GM21529 (cell line): ENCODE measurements at regions not wholly inside any gene's neighbourhood (a gene's known extent, or its start where the extent isn't known, plus 50 kb on each side); places are given as distances from the start of the nearest gene placed in this dataset.
"Not testable (repeated sequence)": the region's sequence is repeated elsewhere in the genome, so short reads cannot be mapped to it uniquely, and the experiment has no call there.

Source experiments
- ATAC-seq: cut with Tn5 transposase; IDR thresholded peaks from one replicate; pipeline ENCODE4 v1.9.1; 2021; ENCODE audit not compliant: unreplicated experiment

DNA sequence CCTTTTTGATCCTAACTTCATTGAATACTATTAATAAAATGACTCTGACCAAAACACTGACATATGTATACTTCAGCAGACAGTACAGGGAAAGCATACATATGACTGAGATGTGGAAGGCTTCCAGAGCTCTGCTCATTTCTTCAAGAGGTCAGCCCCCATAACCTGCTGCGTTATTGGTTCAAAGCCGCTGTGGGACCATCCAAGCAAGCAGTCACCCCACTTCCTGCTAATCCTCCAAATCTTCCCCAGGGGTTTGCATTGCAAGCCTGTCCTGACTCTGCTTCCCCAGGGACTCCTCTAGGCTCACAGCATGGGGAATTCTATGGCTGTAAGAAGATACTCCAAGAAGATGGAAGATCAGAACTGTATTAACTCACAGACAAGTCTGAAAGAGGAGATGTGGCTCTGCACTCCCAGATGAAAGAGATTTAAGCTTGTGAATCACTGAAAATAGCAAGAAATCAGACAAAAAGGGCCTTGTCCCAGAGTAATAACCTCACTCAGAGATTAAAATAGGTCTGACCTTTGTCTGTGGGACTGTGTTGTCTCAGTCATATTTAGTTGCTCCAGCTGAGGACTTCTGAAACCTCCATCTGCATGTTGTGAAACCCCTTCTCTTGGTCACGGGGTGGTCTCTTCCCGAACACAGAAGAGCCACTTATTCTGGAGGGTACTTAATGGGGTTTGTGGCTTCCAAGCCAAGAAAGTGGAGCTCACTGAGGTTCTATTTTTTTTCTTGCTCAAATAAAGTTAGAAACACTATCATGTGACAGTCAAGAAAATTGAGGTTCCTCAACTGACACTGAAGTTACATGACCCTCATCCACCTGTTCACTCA, 101.5 kb upstream of the MARCKS start:
- ATAC-seq, result peak; percentile 85

GRCh38 chr6:113756290-113756665, 100.9 kb upstream of the MARCKS start:
- ATAC-seq, result no peak

GRCh38 chr6:113758214-113758613, 98.9 kb upstream of the MARCKS start:
- ATAC-seq, result no peak

DNA sequence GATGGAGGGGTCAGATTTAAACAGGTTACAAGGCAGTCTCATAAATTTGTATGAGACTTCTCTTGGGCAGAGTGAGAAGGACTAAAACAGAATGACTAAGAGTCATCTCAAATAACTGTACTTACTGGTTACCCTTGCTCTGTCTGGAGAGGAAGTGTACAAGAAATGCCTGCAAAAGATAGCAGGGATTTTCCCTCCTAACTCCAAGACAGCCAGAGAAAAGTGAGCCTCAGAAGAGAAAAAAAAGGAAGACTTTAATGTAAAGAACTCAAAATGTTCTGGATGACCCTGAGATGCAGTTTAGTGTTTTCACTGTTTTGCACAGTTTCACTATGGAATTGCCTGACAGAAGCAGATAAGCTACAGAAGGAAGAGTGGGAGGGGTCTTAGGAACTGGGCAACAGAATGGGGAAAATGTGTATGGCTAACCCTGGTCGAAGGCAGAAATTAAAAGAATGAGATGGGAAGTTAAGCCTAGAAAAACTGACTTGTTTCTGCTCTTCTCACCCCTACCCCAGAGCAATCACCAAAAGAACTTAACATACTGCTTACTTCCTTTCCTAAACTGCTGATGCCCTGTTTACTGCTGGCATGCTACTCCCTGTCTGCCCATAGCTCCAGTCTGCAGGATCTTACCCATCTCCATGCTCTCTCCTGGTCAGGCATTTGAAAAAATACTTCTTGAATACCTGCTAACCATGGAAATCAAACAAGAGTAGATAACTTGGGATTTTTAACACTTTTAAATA, 98.1 kb upstream of the MARCKS start:
- peak; percentile 30 for ATAC-seq

DNA sequence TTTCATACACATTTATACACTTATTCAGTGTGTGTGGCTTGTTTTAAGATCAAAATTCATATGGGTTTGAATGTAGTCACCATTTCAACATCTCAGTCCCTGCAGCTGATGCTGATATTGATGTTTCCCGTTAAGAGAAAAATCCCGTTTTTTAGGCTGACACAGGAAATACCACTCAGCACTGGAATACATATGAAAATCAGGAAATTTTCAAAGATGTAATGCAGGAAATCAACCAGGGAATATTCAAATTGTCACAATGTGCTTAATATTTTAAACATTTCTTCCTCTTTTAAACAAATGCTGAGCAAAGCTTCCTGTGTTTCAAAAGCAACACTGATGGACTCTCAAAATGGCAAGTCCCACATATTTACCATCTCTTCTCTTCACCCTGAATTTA, 94.5 kb upstream of the MARCKS start:
- ATAC-seq, result no peak

DNA sequence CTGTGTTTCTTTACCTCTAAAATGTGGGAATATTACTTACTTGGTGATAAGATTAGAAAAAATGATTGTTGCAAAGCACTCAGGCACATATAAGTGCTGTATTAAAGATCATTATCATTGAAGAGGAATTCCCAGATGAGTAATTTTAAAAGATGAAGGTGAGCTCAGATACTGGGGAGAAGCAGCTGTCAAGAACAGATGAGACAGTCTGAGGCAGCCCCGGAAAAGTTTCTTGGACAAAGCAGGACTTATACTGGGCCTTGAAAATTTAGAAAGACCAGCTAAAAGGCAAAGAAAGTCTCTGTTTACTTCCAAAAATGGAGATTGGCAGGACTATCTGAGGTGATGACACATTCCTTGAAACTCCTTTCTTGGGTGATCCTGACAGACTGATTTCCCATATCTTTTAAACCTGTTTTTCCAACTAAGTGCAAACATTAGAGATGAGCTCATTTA, 93.8 kb upstream of the MARCKS start:
- ATAC-seq, result no peak

- ATAC-seq, result peak; percentile 65
Measured at GRCh38 chr6:113763876-113764275, 93.3 kb upstream of the MARCKS start.

GRCh38 chr6:113765909-113766308, 91.2 kb upstream of the MARCKS start:
- no peak for ATAC-seq

DNA sequence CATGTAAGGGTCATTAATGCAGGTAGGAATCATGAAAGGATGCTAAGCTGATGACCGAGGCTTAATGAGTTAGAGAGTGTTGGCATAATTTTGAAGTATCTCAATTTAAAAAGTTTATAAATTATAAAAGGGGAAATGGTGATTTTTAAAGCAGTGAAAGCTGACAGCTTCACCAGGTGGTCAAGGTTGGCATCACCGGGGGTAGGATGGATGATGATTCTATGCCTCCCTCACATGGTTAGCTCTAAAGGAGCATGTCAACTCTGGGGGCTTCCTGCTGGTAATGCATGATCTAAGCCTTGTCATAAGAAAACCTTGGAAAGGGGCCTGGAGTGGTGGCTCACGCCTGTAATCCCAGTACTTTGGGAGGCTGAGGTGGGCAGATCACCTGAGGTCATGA, 89.2 kb upstream of the MARCKS start:
- ATAC-seq, result no peak

- no peak for ATAC-seq
Measured at GRCh38 chr6:113772961-113773360, 84.2 kb upstream of the MARCKS start.

- no peak for ATAC-seq
Measured at GRCh38 chr6:113774127-113774825, 82.9 kb upstream of the MARCKS start.

DNA sequence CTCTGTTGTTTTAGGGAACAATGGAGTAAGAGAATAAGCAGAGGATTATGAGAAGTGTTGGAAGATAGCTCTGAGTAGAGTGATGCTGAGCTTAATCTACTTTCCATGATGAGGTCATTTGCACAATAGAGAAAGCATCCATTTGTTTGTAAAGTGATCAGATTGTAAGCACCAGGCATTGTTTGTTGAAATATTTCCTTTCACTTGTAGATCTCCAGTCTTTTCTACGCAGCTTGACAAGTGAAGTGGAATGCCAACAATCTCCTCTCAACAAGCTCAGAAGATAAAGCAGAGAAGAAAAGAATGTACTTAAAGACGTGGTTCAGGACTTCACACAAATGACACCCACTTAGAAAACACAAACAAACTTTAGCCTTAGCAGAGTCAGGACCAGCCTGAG, 80.1 kb upstream of the MARCKS start:
- no peak for ATAC-seq

DNA sequence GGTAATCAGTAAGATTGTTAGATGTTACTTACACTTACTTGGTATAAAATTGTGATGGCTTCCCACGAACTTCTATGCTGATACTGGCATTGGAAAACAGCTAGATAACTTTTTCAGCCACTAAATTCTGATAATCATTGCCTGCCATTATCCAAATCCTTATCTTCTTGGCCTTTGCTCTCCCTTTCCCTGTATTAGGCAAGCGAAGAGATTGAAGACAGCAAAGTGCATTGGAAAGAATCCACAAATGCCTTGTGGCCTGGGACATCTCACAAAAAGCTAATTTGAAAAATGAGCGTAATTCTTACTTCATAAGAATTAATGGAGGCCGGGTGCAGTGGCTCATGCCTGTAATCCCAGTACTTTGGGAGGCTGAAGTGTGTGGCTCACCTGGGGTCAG, 79.5 kb upstream of the MARCKS start:
- no peak for ATAC-seq

GRCh38 chr6:113779656-113780055, 77.5 kb upstream of the MARCKS start:
- no peak for ATAC-seq

GRCh38 chr6:113782636-113783035, 74.5 kb upstream of the MARCKS start:
- ATAC-seq, result no peak

DNA sequence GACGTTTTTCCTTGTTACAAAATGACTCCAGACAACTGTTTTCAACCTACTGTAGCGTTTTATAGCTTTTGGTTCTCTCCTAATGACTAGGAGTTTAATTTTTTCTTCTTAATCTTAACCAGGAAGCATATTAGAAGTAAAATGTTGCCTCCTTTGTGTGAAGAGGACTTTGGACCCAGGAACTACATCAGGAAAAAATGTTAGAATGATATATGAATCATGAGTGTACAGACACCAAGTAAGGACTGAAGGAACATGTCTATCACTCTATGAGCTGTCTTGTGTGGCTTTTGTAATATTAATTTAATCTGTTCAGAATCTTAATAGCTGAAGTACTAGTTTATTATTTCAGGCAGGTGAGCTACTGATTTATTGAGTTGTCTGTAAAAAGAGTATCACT, 71.0 kb upstream of the MARCKS start:
- ATAC-seq, result no peak

DNA sequence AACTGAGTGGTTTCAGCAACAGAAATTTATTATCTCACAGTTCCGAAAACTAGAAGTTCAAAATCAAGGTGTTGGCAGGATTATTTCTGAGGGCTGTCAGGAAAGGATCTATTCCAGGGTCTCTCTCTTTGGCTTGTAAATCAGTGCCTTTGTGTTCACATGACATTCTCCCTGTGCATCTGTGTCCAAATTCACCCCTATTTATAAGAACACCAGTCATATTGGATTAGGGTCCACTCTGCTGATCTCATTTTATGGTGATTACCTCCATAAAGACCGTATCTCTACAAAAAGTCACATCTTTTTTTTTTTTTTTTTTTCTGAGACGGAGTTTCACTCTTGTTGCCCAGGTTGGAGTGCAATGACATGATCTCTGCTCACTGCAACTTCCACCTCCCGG, 68.6 kb upstream of the MARCKS start:
- ATAC-seq, result no peak

DNA sequence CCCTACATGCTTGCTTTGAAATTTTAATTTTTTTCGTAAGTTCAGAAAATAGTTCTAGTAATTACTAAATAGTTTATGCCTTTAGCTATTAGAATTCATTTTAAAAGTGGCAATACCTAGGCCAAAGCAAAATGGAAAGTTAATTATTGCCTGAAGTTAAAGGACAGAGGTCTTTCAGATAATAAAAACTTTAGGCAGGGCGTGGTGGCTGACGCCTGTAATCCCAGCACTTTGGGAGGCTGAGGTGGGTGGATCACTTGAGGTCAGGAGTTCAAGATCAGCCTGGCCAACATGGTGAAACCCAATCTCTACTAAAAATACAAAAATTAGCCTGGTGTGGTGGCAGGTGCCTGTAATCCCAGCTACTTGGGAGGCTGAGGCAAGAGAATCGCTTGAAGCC, 65.9 kb upstream of the MARCKS start:
- not testable (repeated sequence) for ATAC-seq

- ATAC-seq, result not testable (repeated sequence)
Measured at GRCh38 chr6:113795371-113795770, 61.8 kb upstream of the MARCKS start.

DNA sequence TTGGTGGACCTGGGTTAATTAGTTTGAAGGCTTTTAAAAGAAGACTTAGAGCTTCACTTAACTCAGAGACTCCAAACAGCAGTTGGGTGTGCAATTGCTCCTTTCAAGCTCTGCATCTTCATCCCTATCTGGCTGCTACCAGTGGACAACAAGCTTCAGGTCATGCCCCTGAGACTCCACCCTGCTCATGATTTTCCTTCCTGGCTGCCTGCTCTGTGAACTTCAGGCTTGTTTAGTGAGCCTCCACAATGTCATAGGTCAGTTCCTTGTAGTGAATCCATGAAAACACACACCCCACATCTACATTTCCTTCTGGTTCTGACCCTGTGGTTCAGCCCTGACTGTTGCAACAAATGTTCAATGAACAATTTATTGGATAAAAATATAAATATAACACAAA, 61.1 kb upstream of the MARCKS start:
- no peak for ATAC-seq

- no peak for ATAC-seq
Measured at GRCh38 chr6:113802779-113803178, 54.4 kb upstream of the MARCKS start.
